A549 (cell line): ENCODE measurements at regions not wholly inside any gene's neighbourhood (a gene's known extent, or its start where the extent isn't known, plus 50 kb on each side); places are given as distances from the start of the nearest gene placed in this dataset.

ENCODE experiments used
- CTCF ChIP-seq: fragments of >200 bp; sonication (Bioruptor Twin); formaldehyde crosslinking; IDR thresholded peaks from 3 replicates; pipeline ENCODE4 v1.5.1; 2016
- EP300 ChIP-seq, 2 experiments: fragments of >200 bp; sonication (Bioruptor Twin); formaldehyde crosslinking; IDR thresholded peaks; 2 replicates in 1 of 2; 3 replicates in 1 of 2; pipeline ENCODE4 v1.6.1; 2016 to 2017
- ESRRA ChIP-seq: fragments of 150-350 bp; IDR thresholded peaks from 2 replicates; pipeline ENCODE4 v1.6.1; 2014; ENCODE audit warnings: mild to moderate bottlenecking, low read length, borderline replicate concordance
- HOXB5 ChIP-seq: fragments of 250-450 bp; sonication (Bioruptor Pico); IDR thresholded peaks from 2 replicates; pipeline ENCODE4 v1.5.0; 2020; ENCODE audit warnings: mild to moderate bottlenecking, moderate library complexity
- MAX ChIP-seq: IDR thresholded peaks from 2 replicates; pipeline ENCODE4 v1.6.1; 2012
- MYC ChIP-seq: IDR thresholded peaks from 2 replicates; pipeline ENCODE4 v1.6.1; 2012; ENCODE audit warnings: mild to moderate bottlenecking, inconsistent platforms, low read length, improper control_type of control experiment, borderline replicate concordance
- NFE2L2 ChIP-seq: fragments of 150-350 bp; conservative IDR thresholded peaks from 2 replicates; pipeline ENCODE4 v1.6.1; 2014; ENCODE audit warnings: low read length
- POLR2A ChIP-seq: IDR thresholded peaks from 2 replicates; pipeline ENCODE4 v1.6.1; 2012; ENCODE audit warnings: mild to moderate bottlenecking, low read length
- RCOR1 ChIP-seq: fragments of 150-350 bp; IDR thresholded peaks from 2 replicates; pipeline ENCODE4 v1.6.1; 2014; ENCODE audit warnings: antibody characterized with exemption, low read length, low read depth
- REST ChIP-seq: fragments of 200-600 bp; sonication (generic); IDR thresholded peaks from 2 replicates; pipeline ENCODE4 v1.6.1; 2016; ENCODE audit warnings: antibody characterized with exemption, mild to moderate bottlenecking, moderate library complexity

- TF ChIP-seq CTCF (no peak), RCOR1 (no peak), MYC (no peak), REST (no peak), POLR2A (no peak), ESRRA (no peak), NFE2L2 (no peak), MAX (no peak), EP300 (IDR thresholded peaks at IDR 0.05) (no peak), HOXB5 (CRISPR knock-in tag) (no peak)
Observed at GRCh38 chr2:120419955-120420354, 74.0 kb downstream of the INHBB start.
